Sigmoid colon (tissue), 6 donors: ENCODE measurements at regions not wholly inside any gene's neighbourhood (a gene's known extent, or its start where the extent isn't known, plus 50 kb on each side); places are given as distances from the start of the nearest gene placed in this dataset.

ENCODE experiments used
- DNase-seq: peaks from one replicate; pipeline ENCODE4 v3.0.0-alpha.2; 2019
- H3K27ac ChIP-seq, 4 donors: fragments of 200-600 bp; sonication (generic); one replicate each; pipeline ENCODE4 v1.5.1; 2016 to 2019; ENCODE audit warnings: mild to moderate bottlenecking in 1 of 4
- H3K27me3 ChIP-seq, 3 donors: fragments of 200-600 bp; sonication (generic); one replicate each; pipeline ENCODE4 v1.5.1; 2019; ENCODE audit warnings: mild to moderate bottlenecking in 1 of 3
- H3K36me3 ChIP-seq, 4 donors: fragments of 200-600 bp; sonication (generic); one replicate each; pipeline ENCODE4 v1.5.1; 2016 to 2019
- H3K4me1 ChIP-seq, 4 donors: fragments of 200-600 bp; sonication (generic); one replicate each; pipeline ENCODE4 v1.5.1; 2017 to 2019
- H3K4me3 ChIP-seq, 4 donors: fragments of 200-600 bp; sonication (generic); one replicate each; pipeline ENCODE4 v1.5.1; 2017 to 2019; ENCODE audit warnings: mild to moderate bottlenecking in 2 of 4, moderate library complexity in 1 of 4
- H3K9me3 ChIP-seq, 4 donors: fragments of 200-600 bp in 3 of 4; sonication (generic) in 3 of 4; one replicate each; pipeline versions ENCODE4 v1.5.1 to v1.6.1; 2013 to 2019
- EP300 ChIP-seq, 4 donors: sonication (generic); formaldehyde crosslinking; IDR thresholded peaks; one replicate each; pipeline ENCODE4 v1.6.1; 2017; ENCODE audit warnings: antibody characterized with exemption in 4 of 4
- POLR2A ChIP-seq, 2 donors: fragments of 450-650 bp; IDR thresholded peaks; one replicate each; pipeline ENCODE4 v1.6.1; 2016; ENCODE audit warnings: antibody characterized with exemption in 2 of 2, mild to moderate bottlenecking in 2 of 2, moderate library complexity in 2 of 2
- POLR2AphosphoS5 ChIP-seq, 4 donors: sonication (generic); formaldehyde crosslinking; IDR thresholded peaks; one replicate each; pipeline ENCODE4 v1.6.1; 2017; ENCODE audit warnings: antibody characterized with exemption in 4 of 4
- WGBS, 2 donors: extraction: QIAGEN DNeasy Blood & Tissue Kit; methylation state at CpG; one replicate each; pipeline ENCODE4 v1.1.7; 2013; 5-methylcytosine and 5-hydroxymethylcytosine counted together
- intact Hi-C: fragments of 100-400 bp; cut with DNase I; formaldehyde crosslinking; loops from one replicate; pipeline ENCODE4 v1.15.1; 2023
- TF ChIP-seq, protein P1 (sequence below), 4 experiments: fragments of 450-650 bp in 3 of 4; fragments of 200-600 bp in 1 of 4; IDR thresholded peaks; one replicate each; pipeline ENCODE4 v1.5.1; 2016 to 2019; ENCODE audit warnings: antibody characterized with exemption in 4 of 4, mild to moderate bottlenecking in 3 of 4, moderate library complexity in 2 of 4
- donor health status: healthy with polysubstance abuse.
- donor health status: healthy.

DNA sequence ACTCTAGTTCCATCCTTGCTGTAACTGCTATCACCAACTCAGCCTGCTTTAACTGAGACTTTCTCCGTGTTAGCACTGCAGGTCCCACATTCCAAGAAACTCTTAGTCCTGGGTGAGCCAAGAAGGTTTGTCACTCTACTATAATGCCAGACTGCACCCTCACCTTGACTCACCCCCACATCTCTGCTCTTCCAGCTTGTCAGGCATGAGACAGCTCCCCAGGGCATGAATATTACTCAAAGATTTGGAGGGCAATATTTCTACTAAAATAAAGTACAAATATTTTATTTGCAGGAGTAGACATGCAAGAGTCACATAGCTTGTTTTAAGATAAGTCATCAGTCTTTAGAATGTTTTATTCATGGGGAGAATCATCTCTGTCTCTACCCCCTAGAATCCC, 110.2 kb downstream of the MATN1 start:
- no peak for DNase-seq
- Histone ChIP-seq H3K36me3 (no peaks in the 10 kb centered on the region), H3K4me3 (no peak overlapping the region), H3K27me3 (no peaks in the 10 kb centered on the region), H3K9me3 (no peaks in the 10 kb centered on the region), H3K27ac (no peak overlapping the region), H3K4me1 (no peaks in the 10 kb centered on the region)
- TF ChIP-seq POLR2AphosphoS5 (IDR thresholded peaks at IDR 0.05) (no peak), EP300 (IDR thresholded peaks at IDR 0.05) (no peak), POLR2A (IDR thresholded peaks at IDR 0.05) (no peak)
- TF ChIP-seq, protein P1, sequence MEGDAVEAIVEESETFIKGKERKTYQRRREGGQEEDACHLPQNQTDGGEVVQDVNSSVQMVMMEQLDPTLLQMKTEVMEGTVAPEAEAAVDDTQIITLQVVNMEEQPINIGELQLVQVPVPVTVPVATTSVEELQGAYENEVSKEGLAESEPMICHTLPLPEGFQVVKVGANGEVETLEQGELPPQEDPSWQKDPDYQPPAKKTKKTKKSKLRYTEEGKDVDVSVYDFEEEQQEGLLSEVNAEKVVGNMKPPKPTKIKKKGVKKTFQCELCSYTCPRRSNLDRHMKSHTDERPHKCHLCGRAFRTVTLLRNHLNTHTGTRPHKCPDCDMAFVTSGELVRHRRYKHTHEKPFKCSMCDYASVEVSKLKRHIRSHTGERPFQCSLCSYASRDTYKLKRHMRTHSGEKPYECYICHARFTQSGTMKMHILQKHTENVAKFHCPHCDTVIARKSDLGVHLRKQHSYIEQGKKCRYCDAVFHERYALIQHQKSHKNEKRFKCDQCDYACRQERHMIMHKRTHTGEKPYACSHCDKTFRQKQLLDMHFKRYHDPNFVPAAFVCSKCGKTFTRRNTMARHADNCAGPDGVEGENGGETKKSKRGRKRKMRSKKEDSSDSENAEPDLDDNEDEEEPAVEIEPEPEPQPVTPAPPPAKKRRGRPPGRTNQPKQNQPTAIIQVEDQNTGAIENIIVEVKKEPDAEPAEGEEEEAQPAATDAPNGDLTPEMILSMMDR (IDR thresholded peaks at IDR 0.05): no peak
- intact Hi-C loops: no loop called here
- WGBS, 2 donors: 78 to 79% methylated on average over 1 of the region's 1 CpG

DNA sequence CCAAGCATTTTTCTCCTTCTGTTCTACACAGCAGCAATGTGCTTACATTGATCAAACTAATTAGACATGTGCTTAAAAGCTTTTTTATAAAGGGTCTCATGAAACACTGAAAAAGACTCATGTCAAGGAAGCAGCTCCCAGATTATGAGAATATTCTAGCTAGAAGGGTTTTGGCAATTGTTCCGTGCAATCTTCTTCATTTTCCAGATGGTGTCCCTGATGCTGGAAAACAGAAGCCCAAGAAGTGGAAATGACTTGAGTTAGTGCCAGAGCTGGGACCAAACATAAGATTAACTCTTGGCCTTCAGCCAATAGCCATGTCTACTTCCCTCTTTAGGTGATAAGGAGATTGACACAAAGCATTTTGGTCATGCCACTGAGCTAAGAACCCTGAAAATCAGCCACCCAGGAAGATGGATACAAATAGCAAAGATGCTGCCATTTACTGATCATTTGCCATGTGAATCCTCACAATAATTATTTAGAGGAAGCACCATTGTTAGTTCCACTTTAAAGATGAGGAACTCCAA, 110.8 kb downstream of the MATN1 start:
- Histone ChIP-seq H3K27me3 (no peaks in the 10 kb centered on the region), H3K4me1 (no peaks in the 10 kb centered on the region), H3K27ac (no peak overlapping the region), H3K9me3 (no peaks in the 10 kb centered on the region), H3K36me3 (no peaks in the 10 kb centered on the region), H3K4me3 (no peak overlapping the region)
- intact Hi-C loops: no loop called here
- TF ChIP-seq EP300 (IDR thresholded peaks at IDR 0.05): no peak
- no peak for TF ChIP-seq POLR2AphosphoS5 (IDR thresholded peaks at IDR 0.05)
- TF ChIP-seq, protein P1 (IDR thresholded peaks at IDR 0.05): no peak
- TF ChIP-seq POLR2A (IDR thresholded peaks at IDR 0.05): no peak
- 69 to 83% methylated on average over 1 of the region's 1 CpG for WGBS, 2 donors
- DNase-seq: no peak

DNA sequence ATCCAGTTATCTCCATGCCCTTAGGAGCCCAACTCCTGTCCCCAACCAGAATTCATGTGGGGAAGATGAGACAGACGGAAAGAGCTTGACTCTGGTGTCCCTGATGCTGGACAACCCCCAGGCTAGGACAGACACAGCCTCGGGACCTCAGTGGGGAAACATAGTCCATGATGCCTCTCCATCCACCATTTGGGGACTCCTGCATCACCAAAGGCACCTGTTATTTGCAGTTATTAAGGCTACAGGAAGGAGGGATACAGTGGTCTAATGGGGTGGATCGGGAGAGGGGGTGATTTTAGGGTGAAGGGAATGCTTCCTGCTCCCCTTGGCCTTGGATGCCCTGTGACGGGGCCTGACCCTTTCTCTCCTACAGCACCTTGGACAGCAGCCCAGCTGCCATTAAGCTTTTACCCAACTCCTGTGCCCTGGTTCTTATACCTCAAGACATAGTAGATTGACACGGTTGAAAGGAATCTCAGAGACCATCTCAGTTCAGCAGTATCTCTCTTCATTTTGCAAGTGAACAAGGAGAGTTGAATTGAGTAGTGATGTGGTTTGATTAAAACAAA, 111.6 kb downstream of the MATN1 start:
- H3K27ac ChIP-seq: no peak overlapping the region
- no peaks in the 10 kb centered on the region for H3K4me1 ChIP-seq
- no peaks in the 10 kb centered on the region for H3K36me3 ChIP-seq
- TF ChIP-seq EP300 (IDR thresholded peaks at IDR 0.05) (no peak), POLR2AphosphoS5 (IDR thresholded peaks at IDR 0.05) (no peak), POLR2A (IDR thresholded peaks at IDR 0.05) (no peak)
- TF ChIP-seq, protein P1 (IDR thresholded peaks at IDR 0.05): no peak
- no peak for DNase-seq
- H3K9me3 ChIP-seq: no peaks in the 10 kb centered on the region
- intact Hi-C loops: no loop called here
- 55 to 64% methylated on average over 5 of the region's 5 CpGs for WGBS, 2 donors
- no peak overlapping the region for H3K4me3 ChIP-seq
- H3K27me3 ChIP-seq: no peaks in the 10 kb centered on the region

DNA sequence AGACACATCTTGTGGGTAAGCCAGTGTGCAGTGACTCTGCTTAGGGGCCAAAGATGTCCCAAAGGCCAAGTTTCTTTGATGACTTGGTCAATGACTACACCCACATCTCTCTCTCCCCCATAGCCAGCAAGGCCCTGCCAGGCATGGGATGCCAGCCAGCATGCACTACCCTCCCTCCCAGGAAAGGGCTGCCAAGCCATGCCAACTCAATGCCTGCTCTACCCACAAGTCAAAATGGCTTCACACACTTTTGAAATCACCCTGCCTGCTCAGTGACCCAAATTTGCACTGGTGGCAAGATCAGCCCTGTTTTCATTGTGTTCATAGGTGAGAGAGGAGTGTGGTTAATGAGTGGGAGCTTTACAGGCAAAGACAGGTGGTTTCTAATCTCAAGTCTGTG, 112.5 kb downstream of the MATN1 start:
- Histone ChIP-seq H3K4me1 (no peaks in the 10 kb centered on the region), H3K9me3 (no peaks in the 10 kb centered on the region), H3K4me3 (no peak overlapping the region), H3K27ac (no peak overlapping the region), H3K36me3 (no peaks in the 10 kb centered on the region), H3K27me3 (no peaks in the 10 kb centered on the region)
- TF ChIP-seq, protein P1 (IDR thresholded peaks at IDR 0.05): no peak
- no peak for TF ChIP-seq EP300 (IDR thresholded peaks at IDR 0.05)
- TF ChIP-seq POLR2AphosphoS5 (IDR thresholded peaks at IDR 0.05): no peak
- TF ChIP-seq POLR2A (IDR thresholded peaks at IDR 0.05): no peak
- intact Hi-C loops: no loop called here
- DNase-seq: no peak

DNA sequence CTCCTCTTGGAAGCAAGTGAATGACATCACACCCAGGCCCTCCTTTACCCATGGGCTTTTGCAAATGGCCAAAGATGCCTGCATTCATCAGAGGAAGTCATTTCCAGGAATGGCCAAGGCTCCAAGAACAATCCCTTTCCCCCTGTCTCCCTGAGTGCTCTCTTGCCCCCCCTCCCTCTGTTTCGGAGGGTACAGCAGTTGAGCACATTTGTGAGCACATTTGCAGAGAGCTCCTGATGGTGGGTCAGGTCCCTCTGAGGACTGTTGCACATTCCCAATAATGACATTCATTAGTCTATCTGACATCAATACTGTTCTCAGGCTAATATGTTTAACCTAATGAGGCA, 113.4 kb downstream of the MATN1 start:
- Histone ChIP-seq H3K27ac (no peak overlapping the region), H3K4me3 (no peak overlapping the region), H3K9me3 (no peaks in the 10 kb centered on the region), H3K4me1 (no peaks in the 10 kb centered on the region), H3K27me3 (peaks cover 0 to 5% (median 0%) of the 10 kb centered on the region in 3 donors), H3K36me3 (no peaks in the 10 kb centered on the region)
- TF ChIP-seq, protein P1 (IDR thresholded peaks at IDR 0.05): no peak
- TF ChIP-seq POLR2A (IDR thresholded peaks at IDR 0.05) (no peak), EP300 (IDR thresholded peaks at IDR 0.05) (no peak), POLR2AphosphoS5 (IDR thresholded peaks at IDR 0.05) (no peak)
- 49 to 56% methylated on average over 1 of the region's 1 CpG for WGBS, 2 donors
- no peak for DNase-seq
- intact Hi-C loops: no loop called here
